MCF 10A (cell line): ENCODE measurements at regions not wholly inside any gene's neighbourhood (a gene's known extent, or its start where the extent isn't known, plus 50 kb on each side); places are given as distances from the start of the nearest gene placed in this dataset.

Experiments
- BruUV-seq: library from RNA; stranded (reverse); fragments of 400-500 nt; replicated peaks from 2 replicates; lab custom pipeline; 2021; lab: Mats Ljungman, UMichigan
- CTCF ChIA-PET: fragments of 300-600 bp; sonication (Branson Sonifier 250); formaldehyde crosslinking; extraction: SDS; loops from one replicate; lab custom pipeline; 2021; ENCODE audit warnings: antibody characterized with exemption, inconsistent platforms; lab: Yijun Ruan, JAX
- POLR2A ChIA-PET: fragments of 300-600, 350-650 bp; sonication (Branson Sonifier 250); formaldehyde crosslinking; extraction: SDS; loops from one replicate; lab custom pipeline; 2020; ENCODE audit warnings: antibody characterized with exemption, inconsistent platforms; lab: Yijun Ruan, JAX
- DNase-seq: peaks from one replicate; pipeline ENCODE4 v3.0.0-alpha.2; 2018; ENCODE audit not compliant: unreplicated experiment
- H3K27ac Mint-ChIP-seq: one replicate; pipeline ENCODE4 v1.8.0; 2022; ENCODE audit warnings: mild to moderate bottlenecking, low read depth, mixed read lengths; ENCODE audit not compliant: unreplicated experiment
- H3K27me3 Mint-ChIP-seq: one replicate; pipeline ENCODE4 v1.8.0; 2022; ENCODE audit warnings: mixed read lengths; ENCODE audit not compliant: insufficient read depth, unreplicated experiment
- H3K36me3 Mint-ChIP-seq: one replicate; pipeline ENCODE4 v1.8.0; 2022; ENCODE audit warnings: mild to moderate bottlenecking, moderate library complexity, mixed read lengths; ENCODE audit not compliant: insufficient read depth, unreplicated experiment
- H3K4me1 Mint-ChIP-seq: one replicate; pipeline ENCODE4 v1.8.0; 2022; ENCODE audit warnings: mixed read lengths; ENCODE audit not compliant: insufficient read depth, unreplicated experiment
- H3K4me3 Mint-ChIP-seq: one replicate; pipeline ENCODE4 v1.8.0; 2022; ENCODE audit warnings: mild to moderate bottlenecking, moderate library complexity, mixed read lengths; ENCODE audit not compliant: unreplicated experiment
- H3K9me3 Mint-ChIP-seq: one replicate; pipeline ENCODE4 v1.8.0; 2022; ENCODE audit warnings: mixed read lengths; ENCODE audit not compliant: unreplicated experiment
- intact Hi-C: fragments of 100-400 bp; cut with micrococcal nuclease; formaldehyde crosslinking; loops from 2 replicates; pipeline ENCODE4 v1.14.1; 2022
- TF ChIP-seq, protein P1 (sequence below): fragments of 200-600 bp; IDR thresholded peaks from one replicate; pipeline ENCODE4 v1.8.0; 2022; ENCODE audit warnings: antibody characterized with exemption, mild to moderate bottlenecking; ENCODE audit not compliant: unreplicated experiment

DNA sequence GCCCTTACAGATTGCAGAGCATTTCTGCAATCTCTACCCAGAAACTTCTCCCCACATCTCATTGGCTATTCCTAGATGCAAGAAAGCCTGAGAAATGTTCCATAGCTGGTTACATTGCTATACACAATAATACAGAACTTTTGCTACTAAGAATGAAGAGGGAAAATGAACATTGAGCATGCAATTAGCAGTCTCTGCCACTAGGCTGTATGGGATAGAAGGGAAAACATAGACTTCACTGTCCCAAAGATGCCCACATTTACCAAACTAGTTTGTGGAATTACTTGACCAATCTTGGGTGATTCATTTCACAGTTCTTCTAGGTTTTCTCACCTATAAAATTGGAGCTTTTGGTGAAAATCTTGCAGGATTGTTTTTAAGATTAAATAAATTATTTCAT, 265.7 kb upstream of the NT5C1B start:
- Mint-ChIP-seq H3K27me3 (no peaks in the 10 kb centered on the region), H3K9me3 (no peaks in the 10 kb centered on the region), H3K36me3 (no peaks in the 10 kb centered on the region), H3K4me1 (no peaks in the 10 kb centered on the region), H3K4me3 (no peak overlapping the region), H3K27ac (no peak overlapping the region)
- CTCF ChIA-PET = interaction anchor here (0.6 to 2.2 kb wide), 13 partner anchors 9 to 505 kb away, joined by 3 to 7 read pairs (median 4); no protein-coding TSS in a partner anchor
- TF ChIP-seq, protein P1, sequence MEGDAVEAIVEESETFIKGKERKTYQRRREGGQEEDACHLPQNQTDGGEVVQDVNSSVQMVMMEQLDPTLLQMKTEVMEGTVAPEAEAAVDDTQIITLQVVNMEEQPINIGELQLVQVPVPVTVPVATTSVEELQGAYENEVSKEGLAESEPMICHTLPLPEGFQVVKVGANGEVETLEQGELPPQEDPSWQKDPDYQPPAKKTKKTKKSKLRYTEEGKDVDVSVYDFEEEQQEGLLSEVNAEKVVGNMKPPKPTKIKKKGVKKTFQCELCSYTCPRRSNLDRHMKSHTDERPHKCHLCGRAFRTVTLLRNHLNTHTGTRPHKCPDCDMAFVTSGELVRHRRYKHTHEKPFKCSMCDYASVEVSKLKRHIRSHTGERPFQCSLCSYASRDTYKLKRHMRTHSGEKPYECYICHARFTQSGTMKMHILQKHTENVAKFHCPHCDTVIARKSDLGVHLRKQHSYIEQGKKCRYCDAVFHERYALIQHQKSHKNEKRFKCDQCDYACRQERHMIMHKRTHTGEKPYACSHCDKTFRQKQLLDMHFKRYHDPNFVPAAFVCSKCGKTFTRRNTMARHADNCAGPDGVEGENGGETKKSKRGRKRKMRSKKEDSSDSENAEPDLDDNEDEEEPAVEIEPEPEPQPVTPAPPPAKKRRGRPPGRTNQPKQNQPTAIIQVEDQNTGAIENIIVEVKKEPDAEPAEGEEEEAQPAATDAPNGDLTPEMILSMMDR = peak; percentile 35
- POLR2A ChIA-PET = interaction anchor here (1.8 kb wide), 1 partner anchor 26 kb away, joined by 4 read pairs; no protein-coding TSS in a partner anchor
- intact Hi-C loops = loop anchor here (1.0 kb wide), 1 partner anchor 508 kb away; no protein-coding TSS in a partner anchor
- peak; percentile 32 for DNase-seq
- BruUV-seq = no TSS peak

DNA sequence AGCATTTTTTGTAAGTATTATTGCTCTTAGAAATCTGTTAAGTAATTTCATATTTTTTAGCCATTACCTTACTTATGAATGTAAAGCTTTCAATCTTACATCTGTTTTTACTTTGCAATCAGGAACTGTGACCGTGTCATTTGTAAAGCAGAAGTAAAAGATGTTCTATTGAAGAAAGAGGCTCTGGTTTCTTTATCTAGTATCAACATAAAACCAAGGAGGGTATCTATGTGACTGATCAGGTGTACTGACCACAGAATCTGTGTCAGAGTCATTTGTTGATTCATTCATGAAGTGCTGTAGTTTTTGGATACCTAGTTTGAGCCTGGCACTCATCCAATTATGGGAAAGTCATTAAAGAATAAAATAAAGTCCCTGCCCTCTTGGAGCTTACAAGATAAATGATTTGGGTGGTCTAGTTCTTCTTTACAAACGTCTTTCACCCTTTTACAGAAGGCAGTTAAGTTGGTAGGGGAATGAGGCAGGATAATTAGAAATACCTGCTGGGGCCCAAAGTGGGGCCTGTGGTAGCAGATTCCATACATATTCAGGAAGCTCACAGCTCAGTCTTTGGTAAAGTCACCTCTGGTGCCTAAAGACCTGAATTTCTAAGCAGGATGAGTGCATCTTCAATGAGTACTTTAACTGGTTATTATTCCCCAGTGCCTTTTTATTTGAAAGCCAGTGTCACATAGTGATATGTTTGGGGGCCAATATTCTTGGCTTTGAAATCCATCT, 260.6 kb upstream of the NT5C1B start:
- DNase-seq = no peak
- BruUV-seq = no TSS peak
- no peak overlapping the region for H3K27ac Mint-ChIP-seq
- TF ChIP-seq, protein P1 = no peak
- H3K27me3 Mint-ChIP-seq = no peaks in the 10 kb centered on the region
- H3K9me3 Mint-ChIP-seq = no peaks in the 10 kb centered on the region
- no peaks in the 10 kb centered on the region for H3K4me1 Mint-ChIP-seq
- no peaks in the 10 kb centered on the region for H3K36me3 Mint-ChIP-seq
- H3K4me3 Mint-ChIP-seq = no peak overlapping the region
- intact Hi-C loops = no loop called here
- ChIA-PET CTCF (interaction anchor here (1.0 kb wide), 1 partner anchor 282 kb away, joined by 3 read pairs; no protein-coding TSS in a partner anchor), POLR2A (no interaction called here)

DNA sequence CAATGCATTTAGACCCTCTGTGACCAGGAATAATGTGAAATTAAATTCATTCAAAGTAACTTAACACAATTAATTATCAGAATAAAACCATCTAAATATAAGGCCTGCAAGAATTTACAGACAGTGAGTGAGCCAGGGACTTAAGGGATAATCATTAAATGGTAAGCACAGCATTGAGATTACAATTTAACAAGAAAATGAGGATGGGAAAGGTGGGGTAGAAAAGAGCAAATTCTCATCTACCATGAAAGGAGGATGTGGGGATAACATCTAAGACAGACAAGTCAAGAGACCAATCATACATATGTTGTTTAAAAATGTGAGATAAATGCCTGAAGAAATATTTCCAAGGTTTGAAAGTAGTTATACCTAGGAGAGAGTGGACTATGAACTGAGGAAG, 259.3 kb upstream of the NT5C1B start:
- intact Hi-C loops = no loop called here
- DNase-seq = no peak
- Mint-ChIP-seq H3K27ac (no peak overlapping the region), H3K4me3 (no peak overlapping the region), H3K36me3 (no peaks in the 10 kb centered on the region), H3K27me3 (no peaks in the 10 kb centered on the region), H3K9me3 (no peaks in the 10 kb centered on the region), H3K4me1 (no peaks in the 10 kb centered on the region)
- BruUV-seq = no TSS peak
- ChIA-PET CTCF (no interaction called here), POLR2A (no interaction called here)
- TF ChIP-seq, protein P1 = no peak

DNA sequence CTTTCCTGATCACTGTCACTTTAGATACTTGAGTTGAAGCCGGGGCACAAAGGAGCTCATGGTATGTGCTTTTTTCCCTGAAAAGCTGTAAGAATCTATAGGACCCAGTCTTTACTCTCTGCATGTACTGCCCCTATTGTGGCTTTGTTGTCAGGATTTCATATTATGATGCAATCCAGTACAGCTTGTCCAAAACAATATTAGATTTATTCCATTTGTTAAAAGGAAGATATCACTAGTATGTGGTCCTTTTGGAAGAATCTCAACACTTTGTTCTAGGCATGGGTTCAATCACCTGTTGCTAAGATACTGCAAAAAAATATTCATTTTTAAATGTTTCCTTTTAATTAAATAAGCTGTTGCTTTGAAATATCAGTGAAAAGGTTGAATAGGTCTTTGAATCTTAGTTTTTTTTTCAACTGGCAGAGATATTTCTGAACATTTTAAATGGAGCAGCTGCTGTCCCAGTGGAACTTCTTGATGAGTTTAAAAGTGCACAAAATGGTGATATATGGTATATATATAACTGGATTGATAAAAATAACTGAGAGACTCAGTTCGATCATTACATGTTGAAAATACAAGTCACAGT, 256.6 kb upstream of the NT5C1B start:
- no peak overlapping the region for H3K4me3 Mint-ChIP-seq
- ChIA-PET CTCF (interaction anchor here (0.9 to 1.5 kb wide), 3 partner anchors 9 to 1018 kb away, joined by 3 to 7 read pairs (median 4); no protein-coding TSS in a partner anchor), POLR2A (no interaction called here)
- no peak overlapping the region for H3K27ac Mint-ChIP-seq
- no peaks in the 10 kb centered on the region for H3K36me3 Mint-ChIP-seq
- no peaks in the 10 kb centered on the region for H3K4me1 Mint-ChIP-seq
- no peaks in the 10 kb centered on the region for H3K27me3 Mint-ChIP-seq
- no peaks in the 10 kb centered on the region for H3K9me3 Mint-ChIP-seq
- intact Hi-C loops = no loop called here
- DNase-seq = no peak
- BruUV-seq = no TSS peak
- TF ChIP-seq, protein P1 = no peak
